ENCODE measurements at regions not wholly inside any gene's neighbourhood (a gene's known extent, or its start where the extent isn't known, plus 50 kb on each side); places are given as distances from the start of the nearest gene placed in this dataset.
A peak's percentile ranks its signal among the peaks of the same experiment; 100 is the strongest.

GRCh38 chr13:91072486-91072885, 275.0 kb upstream of the MIR17HG start:
- no peaks in the 10 kb centered on the region for H3K9me3 ChIP-seq (ENCODE audit: low read depth, low read length)
- no peak for DNase-seq (ENCODE audit: low read depth, low spot score)
- H3K9ac ChIP-seq (ENCODE audit: insufficient read length): no peak overlapping the region
- no peak overlapping the region for H3K27ac ChIP-seq
- H3K36me3 ChIP-seq (ENCODE audit: insufficient read depth, low read length): no peaks in the 10 kb centered on the region
- H3K4me3 ChIP-seq: no peak overlapping the region
- TF ChIP-seq FOXP2 (optimal IDR thresholded peaks at IDR 0.05; ENCODE audit: control extremely low read depth, extremely low read length, insufficient read depth): no peak
- TF ChIP-seq POLR2AphosphoS5 (IDR thresholded peaks at IDR 0.05; ENCODE audit: borderline replicate concordance, low read depth, low read length): no peak
- TF ChIP-seq EZH2 (IDR thresholded peaks at IDR 0.05): no peak

DNA sequence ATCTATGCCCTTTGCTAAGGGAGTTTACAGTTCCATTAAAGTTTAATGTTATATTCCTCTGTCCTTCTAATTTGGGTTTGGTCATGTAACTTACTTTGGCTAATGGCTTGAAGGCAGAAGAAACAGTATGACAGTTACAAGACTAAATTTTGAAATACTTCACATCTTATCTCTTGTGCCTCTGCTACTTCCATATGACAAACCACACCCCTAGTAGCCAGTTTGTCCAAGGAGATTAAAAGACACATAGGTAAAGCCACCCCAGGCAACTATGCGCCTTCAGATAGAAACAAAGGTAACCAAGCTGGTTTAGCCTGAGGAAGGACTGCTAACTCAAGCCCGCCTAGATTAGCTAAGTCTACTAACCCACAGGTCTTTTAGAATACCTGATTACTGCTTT, 273.4 kb upstream of the MIR17HG start:
- Histone ChIP-seq H3K36me3 (ENCODE audit: insufficient read depth, low read length) (no peaks in the 10 kb centered on the region), H3K9me3 (ENCODE audit: low read depth, low read length) (no peaks in the 10 kb centered on the region), H3K9ac (ENCODE audit: insufficient read length) (no peak overlapping the region), H3K27ac (no peak overlapping the region), H3K4me3 (no peak overlapping the region)
- TF ChIP-seq POLR2AphosphoS5 (IDR thresholded peaks at IDR 0.05; ENCODE audit: borderline replicate concordance, low read depth, low read length) (no peak), EZH2 (IDR thresholded peaks at IDR 0.05) (no peak), FOXP2 (optimal IDR thresholded peaks at IDR 0.05; ENCODE audit: control extremely low read depth, extremely low read length, insufficient read depth) (no peak)
- DNase-seq (ENCODE audit: low read depth, low spot score): no peak

DNA sequence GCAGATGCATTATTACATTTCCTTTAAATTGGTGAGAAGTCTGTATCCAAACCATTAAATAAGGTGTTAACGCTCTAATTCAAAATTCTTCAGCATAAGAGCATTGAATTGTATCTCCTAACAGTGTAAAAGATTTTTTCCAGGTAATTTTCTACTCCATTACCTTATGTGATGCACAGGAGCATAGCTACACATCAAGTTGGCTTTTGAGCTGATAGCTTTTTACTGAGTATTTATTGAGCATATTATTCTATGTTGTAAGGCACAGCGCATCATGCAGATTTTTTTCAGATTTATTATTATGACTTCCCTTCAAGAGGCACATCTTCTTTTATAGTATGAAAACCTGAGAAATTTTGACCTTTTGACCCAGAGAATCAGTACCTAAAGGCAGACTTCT, 270.7 kb upstream of the MIR17HG start:
- no peak overlapping the region for H3K4me3 ChIP-seq
- H3K9ac ChIP-seq (ENCODE audit: insufficient read length): no peak overlapping the region
- no peaks in the 10 kb centered on the region for H3K9me3 ChIP-seq (ENCODE audit: low read depth, low read length)
- no peak for TF ChIP-seq POLR2AphosphoS5 (IDR thresholded peaks at IDR 0.05; ENCODE audit: borderline replicate concordance, low read depth, low read length)
- no peak for TF ChIP-seq EZH2 (IDR thresholded peaks at IDR 0.05)
- TF ChIP-seq FOXP2 (optimal IDR thresholded peaks at IDR 0.05; ENCODE audit: control extremely low read depth, extremely low read length, insufficient read depth): no peak
- no peak for DNase-seq (ENCODE audit: low read depth, low spot score)
- no peak overlapping the region for H3K27ac ChIP-seq
- no peaks in the 10 kb centered on the region for H3K36me3 ChIP-seq (ENCODE audit: insufficient read depth, low read length)

DNA sequence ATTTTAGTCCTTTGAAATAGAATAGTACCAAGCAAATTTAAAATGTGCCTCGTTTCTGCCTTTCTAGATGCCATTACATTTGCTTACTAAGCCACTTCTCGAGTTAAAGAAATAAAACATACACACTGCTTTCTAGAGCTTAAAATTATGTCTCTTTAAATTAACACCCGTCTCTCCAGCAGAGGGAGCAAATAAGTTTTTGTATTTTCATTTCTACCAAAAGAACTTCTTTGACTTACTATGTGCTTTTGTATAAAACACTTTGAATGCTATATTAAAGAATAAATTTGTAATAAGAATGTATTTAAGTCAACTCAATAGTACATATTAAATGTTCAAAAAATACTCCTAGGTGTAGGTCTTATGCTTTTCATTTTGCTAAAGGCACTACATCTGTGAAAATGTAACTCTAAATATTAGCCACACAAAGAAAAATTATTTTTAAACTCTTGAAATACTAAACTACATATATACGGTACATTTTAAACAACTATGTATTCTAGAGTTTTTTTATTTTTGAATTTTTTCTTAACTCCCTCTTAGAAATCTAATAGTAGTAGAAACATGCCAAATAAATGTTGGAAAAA, 269.3 kb upstream of the MIR17HG start:
- no peak overlapping the region for H3K4me3 ChIP-seq
- H3K36me3 ChIP-seq (ENCODE audit: insufficient read depth, low read length): no peaks in the 10 kb centered on the region
- no peak for TF ChIP-seq FOXP2 (optimal IDR thresholded peaks at IDR 0.05; ENCODE audit: control extremely low read depth, extremely low read length, insufficient read depth)
- no peak for TF ChIP-seq EZH2 (IDR thresholded peaks at IDR 0.05)
- TF ChIP-seq POLR2AphosphoS5 (IDR thresholded peaks at IDR 0.05; ENCODE audit: borderline replicate concordance, low read depth, low read length): no peak
- no peak overlapping the region for H3K27ac ChIP-seq
- no peak overlapping the region for H3K9ac ChIP-seq (ENCODE audit: insufficient read length)
- peak; percentile 16 for DNase-seq (ENCODE audit: low read depth, low spot score)
- no peaks in the 10 kb centered on the region for H3K9me3 ChIP-seq (ENCODE audit: low read depth, low read length)

GRCh38 chr13:91079176-91079575, 268.3 kb upstream of the MIR17HG start:
- Histone ChIP-seq H3K9me3 (ENCODE audit: low read depth, low read length) (no peaks in the 10 kb centered on the region), H3K36me3 (ENCODE audit: insufficient read depth, low read length) (no peaks in the 10 kb centered on the region), H3K27ac (no peak overlapping the region), H3K4me3 (no peak overlapping the region), H3K9ac (ENCODE audit: insufficient read length) (no peak overlapping the region)
- TF ChIP-seq POLR2AphosphoS5 (IDR thresholded peaks at IDR 0.05; ENCODE audit: borderline replicate concordance, low read depth, low read length): no peak
- TF ChIP-seq EZH2 (IDR thresholded peaks at IDR 0.05): no peak
- TF ChIP-seq FOXP2 (optimal IDR thresholded peaks at IDR 0.05; ENCODE audit: control extremely low read depth, extremely low read length, insufficient read depth): no peak
- no peak for DNase-seq (ENCODE audit: low read depth, low spot score)

- Histone ChIP-seq H3K4me3 (no peak overlapping the region), H3K36me3 (ENCODE audit: insufficient read depth, low read length) (no peaks in the 10 kb centered on the region), H3K9ac (ENCODE audit: insufficient read length) (no peak overlapping the region), H3K9me3 (ENCODE audit: low read depth, low read length) (no peaks in the 10 kb centered on the region), H3K27ac (no peak overlapping the region)
- TF ChIP-seq FOXP2 (optimal IDR thresholded peaks at IDR 0.05; ENCODE audit: control extremely low read depth, extremely low read length, insufficient read depth) (no peak), EZH2 (IDR thresholded peaks at IDR 0.05) (no peak), POLR2AphosphoS5 (IDR thresholded peaks at IDR 0.05; ENCODE audit: borderline replicate concordance, low read depth, low read length) (no peak)
- no peak for DNase-seq (ENCODE audit: low read depth, low spot score)
Measured at GRCh38 chr13:91085127-91085526, 262.4 kb upstream of the MIR17HG start.

- Histone ChIP-seq H3K27ac (no peak overlapping the region), H3K36me3 (ENCODE audit: insufficient read depth, low read length) (no peaks in the 10 kb centered on the region), H3K4me3 (no peak overlapping the region), H3K9me3 (ENCODE audit: low read depth, low read length) (no peaks in the 10 kb centered on the region), H3K9ac (ENCODE audit: insufficient read length) (no peak overlapping the region)
- TF ChIP-seq EZH2 (IDR thresholded peaks at IDR 0.05) (no peak), FOXP2 (optimal IDR thresholded peaks at IDR 0.05; ENCODE audit: control extremely low read depth, extremely low read length, insufficient read depth) (no peak), POLR2AphosphoS5 (IDR thresholded peaks at IDR 0.05; ENCODE audit: borderline replicate concordance, low read depth, low read length) (no peak)
- no peak for DNase-seq (ENCODE audit: low read depth, low spot score)
Measured at GRCh38 chr13:91086936-91087716, 260.4 kb upstream of the MIR17HG start.

DNA sequence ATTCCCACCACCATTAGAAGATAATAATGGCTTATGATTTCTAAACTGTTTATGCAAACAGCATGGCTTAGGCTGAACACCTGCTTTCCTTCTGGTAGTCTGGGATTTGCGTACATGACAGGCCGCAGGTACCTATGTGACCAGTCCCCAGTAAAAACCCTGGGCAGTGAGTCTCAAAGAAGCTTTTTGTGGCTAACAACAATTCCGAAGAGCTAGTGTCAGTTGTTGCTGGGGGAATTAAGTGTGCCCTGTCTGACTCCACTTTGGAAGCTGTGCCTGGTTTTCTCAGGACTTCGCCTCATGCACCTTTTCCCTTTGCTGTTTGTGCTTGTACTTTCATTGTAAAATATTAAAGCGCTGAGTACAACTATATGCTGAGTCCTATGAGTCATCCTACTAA, 250.2 kb upstream of the MIR17HG start:
- DNase-seq (ENCODE audit: low read depth, low spot score): no peak

More for the DNA sequence above, 250.2 kb upstream of the MIR17HG start:
- H3K36me3 ChIP-seq (ENCODE audit: insufficient read depth, low read length): no peaks in the 10 kb centered on the region
- TF ChIP-seq POLR2AphosphoS5 (IDR thresholded peaks at IDR 0.05; ENCODE audit: borderline replicate concordance, low read depth, low read length) (no peak), FOXP2 (optimal IDR thresholded peaks at IDR 0.05; ENCODE audit: control extremely low read depth, extremely low read length, insufficient read depth) (no peak), EZH2 (IDR thresholded peaks at IDR 0.05) (no peak)
- no peak overlapping the region for H3K4me3 ChIP-seq
- H3K9ac ChIP-seq (ENCODE audit: insufficient read length): no peak overlapping the region
- no peaks in the 10 kb centered on the region for H3K9me3 ChIP-seq (ENCODE audit: low read depth, low read length)
- H3K27ac ChIP-seq: no peak overlapping the region
